MCF 10A (cell line): ENCODE measurements at regions not wholly inside any gene's neighbourhood (a gene's known extent, or its start where the extent isn't known, plus 50 kb on each side); places are given as distances from the start of the nearest gene placed in this dataset.

Experiments
- BruUV-seq: library from RNA; stranded (reverse); fragments of 400-500 nt; replicated peaks from 2 replicates; lab custom pipeline; 2021; lab: Mats Ljungman, UMichigan
- CTCF ChIA-PET: fragments of 300-600 bp; sonication (Branson Sonifier 250); formaldehyde crosslinking; extraction: SDS; loops from one replicate; lab custom pipeline; 2021; ENCODE audit warnings: antibody characterized with exemption, inconsistent platforms; lab: Yijun Ruan, JAX
- POLR2A ChIA-PET: fragments of 300-600, 350-650 bp; sonication (Branson Sonifier 250); formaldehyde crosslinking; extraction: SDS; loops from one replicate; lab custom pipeline; 2020; ENCODE audit warnings: antibody characterized with exemption, inconsistent platforms; lab: Yijun Ruan, JAX
- DNase-seq: peaks from one replicate; pipeline ENCODE4 v3.0.0-alpha.2; 2018; ENCODE audit not compliant: unreplicated experiment
- H3K27ac Mint-ChIP-seq: one replicate; pipeline ENCODE4 v1.8.0; 2022; ENCODE audit warnings: mild to moderate bottlenecking, low read depth, mixed read lengths; ENCODE audit not compliant: unreplicated experiment
- H3K27me3 Mint-ChIP-seq: one replicate; pipeline ENCODE4 v1.8.0; 2022; ENCODE audit warnings: mixed read lengths; ENCODE audit not compliant: insufficient read depth, unreplicated experiment
- H3K36me3 Mint-ChIP-seq: one replicate; pipeline ENCODE4 v1.8.0; 2022; ENCODE audit warnings: mild to moderate bottlenecking, moderate library complexity, mixed read lengths; ENCODE audit not compliant: insufficient read depth, unreplicated experiment
- H3K4me1 Mint-ChIP-seq: one replicate; pipeline ENCODE4 v1.8.0; 2022; ENCODE audit warnings: mixed read lengths; ENCODE audit not compliant: insufficient read depth, unreplicated experiment
- H3K4me3 Mint-ChIP-seq: one replicate; pipeline ENCODE4 v1.8.0; 2022; ENCODE audit warnings: mild to moderate bottlenecking, moderate library complexity, mixed read lengths; ENCODE audit not compliant: unreplicated experiment
- H3K9me3 Mint-ChIP-seq: one replicate; pipeline ENCODE4 v1.8.0; 2022; ENCODE audit warnings: mixed read lengths; ENCODE audit not compliant: unreplicated experiment
- intact Hi-C: fragments of 100-400 bp; cut with micrococcal nuclease; formaldehyde crosslinking; loops from 2 replicates; pipeline ENCODE4 v1.14.1; 2022
- TF ChIP-seq, protein P1 (sequence below): fragments of 200-600 bp; IDR thresholded peaks from one replicate; pipeline ENCODE4 v1.8.0; 2022; ENCODE audit warnings: antibody characterized with exemption, mild to moderate bottlenecking; ENCODE audit not compliant: unreplicated experiment

- ChIA-PET CTCF (interaction anchor here (1.0 kb wide), 1 partner anchor 15 kb away, joined by 3 read pairs; no protein-coding TSS in a partner anchor), POLR2A (no interaction called here)
- intact Hi-C loops = no loop called here
- H3K9me3 Mint-ChIP-seq = peaks cover 8% of the 10 kb centered on the region
- no peak overlapping the region for H3K4me3 Mint-ChIP-seq
- DNase-seq = no peak
- H3K4me1 Mint-ChIP-seq = peaks cover 9% of the 10 kb centered on the region
- TF ChIP-seq, protein P1, sequence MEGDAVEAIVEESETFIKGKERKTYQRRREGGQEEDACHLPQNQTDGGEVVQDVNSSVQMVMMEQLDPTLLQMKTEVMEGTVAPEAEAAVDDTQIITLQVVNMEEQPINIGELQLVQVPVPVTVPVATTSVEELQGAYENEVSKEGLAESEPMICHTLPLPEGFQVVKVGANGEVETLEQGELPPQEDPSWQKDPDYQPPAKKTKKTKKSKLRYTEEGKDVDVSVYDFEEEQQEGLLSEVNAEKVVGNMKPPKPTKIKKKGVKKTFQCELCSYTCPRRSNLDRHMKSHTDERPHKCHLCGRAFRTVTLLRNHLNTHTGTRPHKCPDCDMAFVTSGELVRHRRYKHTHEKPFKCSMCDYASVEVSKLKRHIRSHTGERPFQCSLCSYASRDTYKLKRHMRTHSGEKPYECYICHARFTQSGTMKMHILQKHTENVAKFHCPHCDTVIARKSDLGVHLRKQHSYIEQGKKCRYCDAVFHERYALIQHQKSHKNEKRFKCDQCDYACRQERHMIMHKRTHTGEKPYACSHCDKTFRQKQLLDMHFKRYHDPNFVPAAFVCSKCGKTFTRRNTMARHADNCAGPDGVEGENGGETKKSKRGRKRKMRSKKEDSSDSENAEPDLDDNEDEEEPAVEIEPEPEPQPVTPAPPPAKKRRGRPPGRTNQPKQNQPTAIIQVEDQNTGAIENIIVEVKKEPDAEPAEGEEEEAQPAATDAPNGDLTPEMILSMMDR = no peak
- H3K27me3 Mint-ChIP-seq = no peaks in the 10 kb centered on the region
- no peak overlapping the region for H3K27ac Mint-ChIP-seq
- BruUV-seq = no TSS peak
- H3K36me3 Mint-ChIP-seq = no peaks in the 10 kb centered on the region
Measured at GRCh38 chr6:4297348-4297747, 162.0 kb upstream of the ECI2 start.

DNA sequence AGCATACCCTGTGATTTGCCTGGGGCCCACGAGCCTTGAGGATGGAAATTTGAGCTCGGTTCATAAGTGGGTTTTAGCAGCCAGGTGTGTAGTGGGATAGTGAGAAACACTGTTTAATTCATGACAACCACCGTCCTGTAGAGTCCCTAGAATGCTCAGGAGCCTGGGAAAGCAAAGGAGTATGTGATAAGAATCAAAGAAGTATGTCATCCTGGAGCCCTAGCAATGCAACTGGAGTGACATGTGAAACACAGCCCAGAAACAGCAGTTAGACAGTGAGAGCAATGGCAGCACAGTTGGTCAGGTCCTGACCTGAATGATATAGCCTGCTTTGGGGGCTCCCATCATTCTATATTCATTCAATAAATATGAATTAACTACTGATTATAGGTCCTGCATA is 161.2 kb upstream of the ECI2 start:
- POLR2A ChIA-PET = no interaction called here
- H3K27me3 Mint-ChIP-seq = no peaks in the 10 kb centered on the region
- H3K4me1 Mint-ChIP-seq = peaks cover 9% of the 10 kb centered on the region
- CTCF ChIA-PET = interaction anchor here (1.0 kb wide), 1 partner anchor 15 kb away, joined by 3 read pairs; no protein-coding TSS in a partner anchor
- no TSS peak for BruUV-seq
- intact Hi-C loops = no loop called here
- H3K9me3 Mint-ChIP-seq = peaks cover 8% of the 10 kb centered on the region
- DNase-seq = no peak
- H3K27ac Mint-ChIP-seq = no peak overlapping the region
- TF ChIP-seq, protein P1 = no peak
- no peak overlapping the region for H3K4me3 Mint-ChIP-seq
- no peaks in the 10 kb centered on the region for H3K36me3 Mint-ChIP-seq

DNA sequence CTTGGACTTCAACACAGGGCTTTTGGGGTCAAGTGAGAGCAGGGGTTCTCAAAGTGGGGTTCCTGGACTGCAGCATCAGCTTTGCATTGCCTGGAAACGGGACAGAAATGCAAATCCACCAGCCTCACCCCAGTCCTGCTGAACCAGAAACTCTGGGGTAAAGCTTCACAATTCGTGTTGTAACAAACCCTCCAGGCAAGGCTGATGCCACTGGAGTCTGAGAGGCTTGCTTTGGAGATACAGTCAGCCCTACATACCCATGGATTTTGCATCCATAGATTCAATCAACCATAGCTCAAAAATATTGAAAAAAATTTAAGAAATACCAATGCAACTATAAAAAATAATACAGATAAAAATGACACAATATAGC is 160.4 kb upstream of the ECI2 start:
- H3K27me3 Mint-ChIP-seq = no peaks in the 10 kb centered on the region
- POLR2A ChIA-PET = interaction anchor here (0.6 kb wide), 1 partner anchor 687 kb away, joined by 3 read pairs; no protein-coding TSS in a partner anchor
- peaks cover 9% of the 10 kb centered on the region for H3K4me1 Mint-ChIP-seq
- DNase-seq = no peak
- H3K4me3 Mint-ChIP-seq = no peak overlapping the region
- H3K9me3 Mint-ChIP-seq = peaks cover 8% of the 10 kb centered on the region
- intact Hi-C loops = no loop called here
- H3K27ac Mint-ChIP-seq = no peak overlapping the region
- H3K36me3 Mint-ChIP-seq = no peaks in the 10 kb centered on the region
- CTCF ChIA-PET = no interaction called here
- TF ChIP-seq, protein P1 = no peak
- no TSS peak for BruUV-seq

DNA sequence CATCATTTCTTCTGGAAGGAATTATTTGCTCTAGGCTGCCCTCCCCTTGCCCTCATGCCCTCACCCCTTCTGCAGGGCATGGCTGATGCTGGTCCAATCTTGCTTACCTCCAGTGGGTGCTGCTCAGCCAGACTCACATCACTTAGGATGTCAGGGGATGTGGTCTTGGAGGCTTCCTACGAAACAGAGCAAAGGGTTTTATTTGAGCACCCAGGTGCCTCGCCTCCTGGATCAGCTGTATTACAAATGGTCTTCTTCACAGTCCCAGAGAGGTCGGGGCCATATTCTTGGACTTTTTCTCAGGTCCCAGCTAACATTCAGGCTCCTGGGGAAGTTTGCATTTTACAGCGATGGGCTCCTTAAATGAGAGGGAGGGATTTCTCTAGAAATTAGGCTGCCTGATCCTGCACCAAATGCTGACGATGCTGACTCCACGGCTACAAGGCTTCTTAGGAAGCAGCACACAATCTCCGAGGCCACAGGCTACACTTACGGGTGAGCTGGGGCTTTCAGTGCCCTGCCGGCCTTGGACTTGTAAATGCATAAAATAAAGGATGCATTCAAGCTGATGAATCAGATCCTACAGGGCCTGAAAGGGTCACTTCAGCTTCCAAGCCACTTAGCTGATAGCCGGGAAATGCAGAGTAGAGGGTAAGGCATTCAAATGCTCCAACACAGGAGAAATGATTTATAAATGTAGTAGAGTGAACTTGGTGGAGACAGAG is 159.8 kb upstream of the ECI2 start:
- peaks cover 9% of the 10 kb centered on the region for H3K4me1 Mint-ChIP-seq
- no peaks in the 10 kb centered on the region for H3K36me3 Mint-ChIP-seq
- no peak overlapping the region for H3K4me3 Mint-ChIP-seq
- H3K27ac Mint-ChIP-seq = no peak overlapping the region
- CTCF ChIA-PET = no interaction called here
- POLR2A ChIA-PET = interaction anchor here (0.6 kb wide), 1 partner anchor 688 kb away, joined by 3 read pairs; no protein-coding TSS in a partner anchor
- no TSS peak for BruUV-seq
- H3K27me3 Mint-ChIP-seq = no peaks in the 10 kb centered on the region
- H3K9me3 Mint-ChIP-seq = peaks cover 8% of the 10 kb centered on the region
- intact Hi-C loops = no loop called here
- DNase-seq = no peak
- TF ChIP-seq, protein P1 = no peak
